Left lobe of liver (tissue), 2 donors: ENCODE measurements at regions not wholly inside any gene's neighbourhood (a gene's known extent, or its start where the extent isn't known, plus 50 kb on each side); places are given as distances from the start of the nearest gene placed in this dataset.

Source experiments
- ATAC-seq: fragments of 200-7000 bp; cut with Tn5 transposase; one replicate; pipeline ENCODE4 v1.9.1; 2020; ENCODE audit warnings: mild to moderate bottlenecking, moderate library complexity
- DNase-seq: peaks from one replicate; pipeline ENCODE4 v3.0.0-alpha.2; 2020; ENCODE audit warnings: low spot score
- donor health status: DM: no; HTN: no; CAD: no; lungs with moderate emphysema.
- donor health status: DM: no; HTN: yes; CAD: no.

DNA sequence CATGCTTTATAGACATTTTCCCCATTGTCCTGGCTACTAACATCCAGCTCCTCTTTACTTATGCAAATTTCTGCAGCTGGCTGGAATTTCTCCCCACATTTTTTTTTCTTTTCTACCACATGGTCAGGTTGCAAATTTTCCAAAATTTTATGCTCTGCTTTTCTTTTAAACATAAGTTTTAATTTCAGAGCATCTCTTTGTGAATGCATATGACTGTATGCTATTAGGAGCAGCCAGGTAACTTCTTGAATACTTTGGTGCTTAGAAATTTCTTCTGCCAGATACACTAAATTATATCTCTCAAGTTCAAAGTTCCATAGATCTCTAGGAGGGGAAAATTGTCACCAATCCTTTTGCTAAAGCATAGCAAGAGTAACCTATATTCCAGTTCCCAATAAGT, 365.9 kb downstream of the LRFN5 start:
- DNase-seq (no peak), ATAC-seq (no peak)

DNA sequence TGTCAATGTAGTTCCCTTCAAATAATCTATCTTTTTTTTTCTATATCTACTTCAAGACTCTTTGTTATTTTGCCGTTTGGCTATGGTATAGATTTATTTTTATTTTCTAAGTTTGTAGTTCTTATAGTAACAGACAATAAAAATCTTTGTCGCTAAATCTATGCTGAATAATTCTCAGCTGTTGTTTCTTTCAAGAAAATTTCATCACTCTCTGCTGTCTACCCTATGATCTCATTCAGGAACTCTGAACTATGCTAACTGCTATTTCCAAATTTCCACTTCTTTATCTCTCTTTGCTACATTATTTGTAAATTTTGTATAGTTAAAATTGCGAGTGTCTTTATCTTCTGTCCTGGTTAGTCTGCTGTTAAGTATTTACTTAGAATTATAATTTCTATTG, 353.6 kb downstream of the LRFN5 start:
- DNase-seq (no peak), ATAC-seq (no peak)

DNA sequence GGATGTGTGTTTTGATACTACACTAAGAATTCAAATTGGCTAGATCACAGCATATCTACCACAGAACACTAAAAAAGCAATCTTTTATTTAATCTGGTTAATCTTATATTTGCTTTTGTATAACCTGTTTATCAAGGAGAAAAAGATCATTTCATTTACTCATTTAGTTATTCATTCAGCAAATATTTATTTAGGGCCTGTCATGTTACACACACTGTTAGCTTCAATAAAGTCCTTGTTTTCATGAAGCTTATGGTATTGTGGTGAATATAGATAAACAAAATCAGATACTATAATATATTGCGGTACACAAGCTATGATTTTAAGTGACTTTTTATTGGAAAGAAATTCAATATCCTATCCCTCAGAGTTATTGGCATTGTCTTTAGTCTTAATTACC, 350.8 kb downstream of the LRFN5 start:
- ATAC-seq, result no peak

More for the DNA sequence above, 350.8 kb downstream of the LRFN5 start:
- no peak for DNase-seq
